ENCODE measurements at regions not wholly inside any gene's neighbourhood (a gene's known extent, or its start where the extent isn't known, plus 50 kb on each side); places are given as distances from the start of the nearest gene placed in this dataset.

GRCh38 chr7:17618652-17618974 is 320.2 kb downstream of the AHR start:
- no peak overlapping the region for H3K4me3 ChIP-seq (ENCODE audit: low read depth, low read length)
- in situ Hi-C loops (cut with HindIII; ENCODE audit: low sequenced_read_pairs), result no loop called here
- TF ChIP-seq, protein P1, sequence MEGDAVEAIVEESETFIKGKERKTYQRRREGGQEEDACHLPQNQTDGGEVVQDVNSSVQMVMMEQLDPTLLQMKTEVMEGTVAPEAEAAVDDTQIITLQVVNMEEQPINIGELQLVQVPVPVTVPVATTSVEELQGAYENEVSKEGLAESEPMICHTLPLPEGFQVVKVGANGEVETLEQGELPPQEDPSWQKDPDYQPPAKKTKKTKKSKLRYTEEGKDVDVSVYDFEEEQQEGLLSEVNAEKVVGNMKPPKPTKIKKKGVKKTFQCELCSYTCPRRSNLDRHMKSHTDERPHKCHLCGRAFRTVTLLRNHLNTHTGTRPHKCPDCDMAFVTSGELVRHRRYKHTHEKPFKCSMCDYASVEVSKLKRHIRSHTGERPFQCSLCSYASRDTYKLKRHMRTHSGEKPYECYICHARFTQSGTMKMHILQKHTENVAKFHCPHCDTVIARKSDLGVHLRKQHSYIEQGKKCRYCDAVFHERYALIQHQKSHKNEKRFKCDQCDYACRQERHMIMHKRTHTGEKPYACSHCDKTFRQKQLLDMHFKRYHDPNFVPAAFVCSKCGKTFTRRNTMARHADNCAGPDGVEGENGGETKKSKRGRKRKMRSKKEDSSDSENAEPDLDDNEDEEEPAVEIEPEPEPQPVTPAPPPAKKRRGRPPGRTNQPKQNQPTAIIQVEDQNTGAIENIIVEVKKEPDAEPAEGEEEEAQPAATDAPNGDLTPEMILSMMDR (IDR thresholded peaks at IDR 0.05; ENCODE audit: low read depth, low read length), result no peak
- no peak for DNase-seq (ENCODE audit: low read depth, low spot score)

GRCh38 chr7:17619196-17619818 is 320.9 kb downstream of the AHR start:
- H3K4me3 ChIP-seq (ENCODE audit: low read depth, low read length), result no peak overlapping the region
- in situ Hi-C loops (cut with HindIII; ENCODE audit: low sequenced_read_pairs), result no loop called here
- TF ChIP-seq, protein P1 (IDR thresholded peaks at IDR 0.05; ENCODE audit: low read depth, low read length), result no peak
- DNase-seq (ENCODE audit: low read depth, low spot score), result no peak

DNA sequence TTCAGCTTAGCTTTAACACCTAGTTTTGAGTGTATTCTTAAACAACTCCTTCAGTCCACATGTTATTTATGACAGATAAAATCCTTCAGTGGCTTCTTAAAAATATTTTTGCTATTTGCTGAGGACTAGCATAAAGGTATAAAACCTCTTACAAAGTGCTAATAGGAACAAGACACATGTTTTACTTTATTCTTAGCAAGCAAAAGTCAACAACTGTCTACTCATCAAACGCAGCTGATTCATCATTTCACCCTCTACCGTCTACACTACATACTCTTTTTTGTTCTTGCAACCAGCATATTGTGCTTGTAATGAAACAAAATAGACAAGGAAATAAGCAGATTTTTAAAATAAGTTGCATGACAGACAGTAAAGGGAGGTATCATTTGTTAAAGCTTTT is 319.7 kb downstream of the SNX13 start:
- DNase-seq (ENCODE audit: low read depth, low spot score), result no peak
- TF ChIP-seq, protein P1 (IDR thresholded peaks at IDR 0.05; ENCODE audit: low read depth, low read length), result no peak
- in situ Hi-C loops (cut with HindIII; ENCODE audit: low sequenced_read_pairs), result no loop called here
- H3K4me3 ChIP-seq (ENCODE audit: low read depth, low read length), result no peak overlapping the region

- TF ChIP-seq, protein P1 (IDR thresholded peaks at IDR 0.05; ENCODE audit: low read depth, low read length), result no peak
- no peak overlapping the region for H3K4me3 ChIP-seq (ENCODE audit: low read depth, low read length)
- DNase-seq (ENCODE audit: low read depth, low spot score), result no peak
- in situ Hi-C loops (cut with HindIII; ENCODE audit: low sequenced_read_pairs), result no loop called here
Measured at GRCh38 chr7:17622451-17622850, 317.8 kb downstream of the SNX13 start.

DNA sequence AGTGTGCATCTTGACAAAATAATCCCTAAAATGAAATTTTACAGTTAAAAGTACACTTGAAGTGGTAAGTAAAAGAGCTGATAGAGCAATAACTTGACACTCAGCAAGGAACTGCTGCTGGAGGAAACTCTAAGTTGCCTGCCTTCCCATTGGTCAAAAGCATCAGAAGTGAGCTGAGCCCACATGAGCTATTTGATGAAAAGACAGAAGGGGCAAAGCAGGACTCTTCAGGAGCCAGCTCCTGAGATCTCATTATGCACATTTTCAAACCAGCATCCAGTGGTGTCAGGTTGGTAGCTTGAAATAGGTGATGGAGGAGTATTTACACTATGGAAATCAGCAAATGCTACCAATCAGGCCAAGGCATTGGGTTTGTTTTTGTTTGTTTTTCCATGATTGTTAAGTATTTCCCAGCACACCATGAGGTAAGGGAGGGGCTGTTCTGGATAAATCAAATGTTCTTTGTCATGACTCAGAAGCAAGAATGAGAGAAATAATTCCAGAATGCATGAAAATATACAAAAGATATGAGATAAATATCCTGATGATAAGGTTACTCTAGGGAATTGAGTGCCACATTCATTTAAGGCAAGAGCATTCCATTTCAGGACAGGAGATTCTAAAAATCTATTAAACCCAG is 316.6 kb downstream of the SNX13 start:
- TF ChIP-seq, protein P1 (IDR thresholded peaks at IDR 0.05; ENCODE audit: low read depth, low read length), result no peak
- in situ Hi-C loops (cut with HindIII; ENCODE audit: low sequenced_read_pairs), result no loop called here
- DNase-seq (ENCODE audit: low read depth, low spot score), result peak; percentile 36
- H3K4me3 ChIP-seq (ENCODE audit: low read depth, low read length), result no peak overlapping the region

- H3K4me3 ChIP-seq (ENCODE audit: low read depth, low read length), result no peak overlapping the region
- in situ Hi-C loops (cut with HindIII; ENCODE audit: low sequenced_read_pairs), result no loop called here
- TF ChIP-seq, protein P1 (IDR thresholded peaks at IDR 0.05; ENCODE audit: low read depth, low read length), result no peak
- no peak for DNase-seq (ENCODE audit: low read depth, low spot score)
Measured at GRCh38 chr7:17624379-17624778, 315.9 kb downstream of the SNX13 start.

Data from astrocyte of the spinal cord (primary cell).